ENCODE measurements at regions not wholly inside any gene's neighbourhood (a gene's known extent, or its start where the extent isn't known, plus 50 kb on each side); places are given as distances from the start of the nearest gene placed in this dataset.

DNA sequence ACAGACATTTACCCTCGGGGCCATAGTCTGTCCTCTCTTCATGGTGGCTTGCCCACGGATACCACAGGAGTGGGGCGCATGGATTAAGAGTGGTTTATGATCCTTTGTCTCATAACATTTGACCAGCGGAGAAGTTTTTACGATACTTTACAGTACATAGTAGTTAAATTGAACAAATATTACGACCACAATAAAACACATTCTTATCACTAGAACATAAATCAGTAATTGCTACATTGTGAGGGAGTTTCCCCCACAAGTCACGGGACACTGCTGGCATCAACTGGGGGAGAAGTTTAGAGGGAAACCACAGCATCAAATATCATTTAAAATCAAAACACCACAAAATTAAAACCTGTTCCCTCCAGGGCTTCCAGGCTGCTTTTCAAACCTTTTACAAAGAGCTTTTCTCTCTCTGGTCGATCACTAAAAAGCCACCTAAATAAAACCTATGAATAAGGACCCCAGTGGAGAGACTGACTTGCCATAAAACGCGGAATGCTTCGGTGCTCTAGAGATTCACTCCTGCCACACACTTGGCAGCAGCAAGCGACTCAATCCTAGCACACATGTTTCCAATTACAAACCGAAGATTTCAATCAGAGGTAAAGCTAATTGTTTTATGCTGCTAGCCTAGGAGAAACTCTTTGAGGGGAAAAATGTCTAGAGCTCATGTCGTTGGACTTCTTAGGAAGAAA, 173.7 kb upstream of the HNRNPA3 start:
- TF ChIP-seq, protein P1, sequence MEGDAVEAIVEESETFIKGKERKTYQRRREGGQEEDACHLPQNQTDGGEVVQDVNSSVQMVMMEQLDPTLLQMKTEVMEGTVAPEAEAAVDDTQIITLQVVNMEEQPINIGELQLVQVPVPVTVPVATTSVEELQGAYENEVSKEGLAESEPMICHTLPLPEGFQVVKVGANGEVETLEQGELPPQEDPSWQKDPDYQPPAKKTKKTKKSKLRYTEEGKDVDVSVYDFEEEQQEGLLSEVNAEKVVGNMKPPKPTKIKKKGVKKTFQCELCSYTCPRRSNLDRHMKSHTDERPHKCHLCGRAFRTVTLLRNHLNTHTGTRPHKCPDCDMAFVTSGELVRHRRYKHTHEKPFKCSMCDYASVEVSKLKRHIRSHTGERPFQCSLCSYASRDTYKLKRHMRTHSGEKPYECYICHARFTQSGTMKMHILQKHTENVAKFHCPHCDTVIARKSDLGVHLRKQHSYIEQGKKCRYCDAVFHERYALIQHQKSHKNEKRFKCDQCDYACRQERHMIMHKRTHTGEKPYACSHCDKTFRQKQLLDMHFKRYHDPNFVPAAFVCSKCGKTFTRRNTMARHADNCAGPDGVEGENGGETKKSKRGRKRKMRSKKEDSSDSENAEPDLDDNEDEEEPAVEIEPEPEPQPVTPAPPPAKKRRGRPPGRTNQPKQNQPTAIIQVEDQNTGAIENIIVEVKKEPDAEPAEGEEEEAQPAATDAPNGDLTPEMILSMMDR (IDR thresholded peaks at IDR 0.05; ENCODE audit: poor library complexity), result no peak
- TF ChIP-seq EZH2 (IDR thresholded peaks at IDR 0.05; ENCODE audit: borderline replicate concordance) (no peak), EZH2phosphoT487 (IDR thresholded peaks at IDR 0.05; ENCODE audit: low read depth, severe bottlenecking, unreplicated experiment) (peak; percentile 88)
